Lower leg skin (tissue), 3 donors: ENCODE measurements at regions not wholly inside any gene's neighbourhood (a gene's known extent, or its start where the extent isn't known, plus 50 kb on each side); places are given as distances from the start of the nearest gene placed in this dataset.

Experiments
- CTCF ChIP-seq, 3 donors: fragments of 450-650 bp; IDR thresholded peaks; one replicate each; pipeline ENCODE4 v1.5.1; 2016; ENCODE audit warnings: antibody characterized with exemption in 3 of 3, mild to moderate bottlenecking in 3 of 3, moderate library complexity in 2 of 3
- POLR2A ChIP-seq, 2 donors: fragments of 450-650 bp; IDR thresholded peaks; one replicate each; pipeline ENCODE4 v1.6.1; 2016 to 2017; ENCODE audit warnings: antibody characterized with exemption in 2 of 2, mild to moderate bottlenecking in 1 of 2, moderate library complexity in 1 of 2

GRCh38 chr6:85251300-85251699 lies 198.6 kb upstream of the NT5E start:
- TF ChIP-seq CTCF (IDR thresholded peaks at IDR 0.05), result no peak
- TF ChIP-seq POLR2A (IDR thresholded peaks at IDR 0.05), result no peak
